Left lung (tissue), 4 donors: ENCODE measurements at regions not wholly inside any gene's neighbourhood (a gene's known extent, or its start where the extent isn't known, plus 50 kb on each side); places are given as distances from the start of the nearest gene placed in this dataset.

Experiments used
- ATAC-seq: fragments of 200-7000 bp; cut with Tn5 transposase; one replicate; pipeline ENCODE4 v1.9.1; 2020; ENCODE audit warnings: moderate library complexity
- DNase-seq, 4 donors: peaks; one replicate each; pipeline ENCODE4 v3.0.0-alpha.2; 2013 to 2020
- H3K27ac ChIP-seq, 2 donors: fragments of 200-600 bp; sonication (generic) in 1 of 2; one replicate each; pipeline versions ENCODE4 v1.5.0 to v1.8.0; 2020 to 2021
- H3K27me3 ChIP-seq, 2 donors: fragments of 200-600 bp; sonication (generic) in 1 of 2; one replicate each; pipeline versions ENCODE4 v1.5.0 to v1.8.0; 2020 to 2021
- H3K36me3 ChIP-seq, 2 donors: fragments of 200-600 bp; sonication (generic) in 1 of 2; one replicate each; pipeline versions ENCODE4 v1.5.0 to v1.8.0; 2020 to 2021
- H3K4me1 ChIP-seq, 2 donors: fragments of 200-600 bp; one replicate each; pipeline ENCODE4 v1.8.0; 2021
- H3K4me3 ChIP-seq, 2 donors: fragments of 200-600 bp; sonication (generic) in 1 of 2; one replicate each; pipeline versions ENCODE4 v1.5.0 to v1.8.0; 2020 to 2021; ENCODE audit warnings: mild to moderate bottlenecking in 1 of 2
- H3K9me3 ChIP-seq, 2 donors: fragments of 200-600 bp; sonication (generic) in 1 of 2; one replicate each; pipeline versions ENCODE4 v1.5.0 to v1.8.0; 2020 to 2021
- intact Hi-C, 2 donors: fragments of 100-400 bp; cut with DNase I; formaldehyde crosslinking; loops; one replicate each; pipeline versions ENCODE4 v1.11.2 to v1.14.2; 2022
- TF ChIP-seq, protein P1 (sequence below), 2 donors: fragments of 200-600 bp; sonication (generic) in 1 of 2; IDR thresholded peaks; one replicate each; pipeline versions ENCODE4 v1.5.0 to v1.8.0; 2021; ENCODE audit warnings: antibody characterized with exemption in 2 of 2
- donor health status: DM: no; HTN: yes; CAD: no.
- donor health status: DM: no; HTN: no; CAD: no.

DNA sequence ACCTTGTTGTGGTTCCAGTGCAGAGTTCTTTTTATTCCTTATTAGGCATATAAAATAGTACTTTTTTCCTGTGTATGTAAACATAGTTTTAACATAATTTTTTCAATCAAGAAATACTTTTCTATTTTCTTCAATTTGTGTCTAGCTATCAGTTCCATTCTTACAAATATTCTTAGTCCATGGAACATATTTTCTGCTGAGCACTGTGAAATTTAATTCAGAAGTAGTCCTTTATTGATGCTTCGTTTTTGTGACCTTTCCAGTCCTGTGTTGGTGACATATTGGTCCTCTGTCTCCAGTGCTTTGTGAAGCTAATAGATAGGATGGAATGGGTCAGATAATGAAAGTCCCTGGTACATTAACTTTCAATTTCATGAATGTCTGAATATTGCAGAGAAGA lies 325.1 kb downstream of the SAMD5 start:
- H3K4me1 ChIP-seq: no peaks in the 10 kb centered on the region
- H3K9me3 ChIP-seq: no peaks in the 10 kb centered on the region
- H3K4me3 ChIP-seq: no peak overlapping the region
- no peak overlapping the region for H3K27ac ChIP-seq
- H3K27me3 ChIP-seq: no peaks in the 10 kb centered on the region
- TF ChIP-seq, protein P1, sequence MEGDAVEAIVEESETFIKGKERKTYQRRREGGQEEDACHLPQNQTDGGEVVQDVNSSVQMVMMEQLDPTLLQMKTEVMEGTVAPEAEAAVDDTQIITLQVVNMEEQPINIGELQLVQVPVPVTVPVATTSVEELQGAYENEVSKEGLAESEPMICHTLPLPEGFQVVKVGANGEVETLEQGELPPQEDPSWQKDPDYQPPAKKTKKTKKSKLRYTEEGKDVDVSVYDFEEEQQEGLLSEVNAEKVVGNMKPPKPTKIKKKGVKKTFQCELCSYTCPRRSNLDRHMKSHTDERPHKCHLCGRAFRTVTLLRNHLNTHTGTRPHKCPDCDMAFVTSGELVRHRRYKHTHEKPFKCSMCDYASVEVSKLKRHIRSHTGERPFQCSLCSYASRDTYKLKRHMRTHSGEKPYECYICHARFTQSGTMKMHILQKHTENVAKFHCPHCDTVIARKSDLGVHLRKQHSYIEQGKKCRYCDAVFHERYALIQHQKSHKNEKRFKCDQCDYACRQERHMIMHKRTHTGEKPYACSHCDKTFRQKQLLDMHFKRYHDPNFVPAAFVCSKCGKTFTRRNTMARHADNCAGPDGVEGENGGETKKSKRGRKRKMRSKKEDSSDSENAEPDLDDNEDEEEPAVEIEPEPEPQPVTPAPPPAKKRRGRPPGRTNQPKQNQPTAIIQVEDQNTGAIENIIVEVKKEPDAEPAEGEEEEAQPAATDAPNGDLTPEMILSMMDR (IDR thresholded peaks at IDR 0.05): no peak
- ATAC-seq: no peak
- no peaks in the 10 kb centered on the region for H3K36me3 ChIP-seq
- intact Hi-C loops: no loop called here
- no peak for DNase-seq

DNA sequence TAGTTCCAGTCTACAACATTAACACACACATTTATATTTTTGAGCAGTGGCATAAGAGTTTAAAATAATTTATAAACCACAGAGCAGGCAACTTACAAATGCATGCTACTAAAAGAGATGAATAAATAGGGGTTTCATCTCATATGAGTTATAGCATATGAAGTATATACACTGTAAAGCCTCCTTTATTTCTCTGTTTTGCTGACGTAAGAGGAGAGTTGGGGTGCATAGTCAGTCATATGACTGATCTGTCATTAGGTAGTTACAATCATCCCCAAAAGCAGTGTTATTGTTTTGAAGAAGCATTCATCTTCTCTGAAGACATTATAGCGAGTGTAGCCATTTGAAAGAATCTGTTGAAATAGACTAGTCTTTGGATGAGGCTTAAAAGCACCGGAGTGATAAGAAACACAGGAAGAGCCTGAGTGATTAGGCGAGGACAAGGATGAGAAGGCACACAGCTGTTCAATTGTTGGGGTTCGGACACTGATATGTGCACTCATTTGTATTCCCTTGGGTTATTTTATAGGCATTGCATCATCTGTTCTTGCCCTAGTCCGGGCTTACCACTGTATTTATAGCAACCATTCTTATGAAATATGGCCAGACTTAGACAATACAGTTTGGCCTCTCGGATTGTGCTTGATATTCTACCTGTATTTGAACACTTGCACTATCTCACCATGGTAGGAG lies 325.7 kb downstream of the SAMD5 start:
- TF ChIP-seq, protein P1 (IDR thresholded peaks at IDR 0.05): no peak
- Histone ChIP-seq H3K27me3 (no peaks in the 10 kb centered on the region), H3K9me3 (no peaks in the 10 kb centered on the region), H3K36me3 (no peaks in the 10 kb centered on the region), H3K4me3 (no peak overlapping the region), H3K4me1 (no peaks in the 10 kb centered on the region), H3K27ac (no peak overlapping the region)
- DNase-seq (no peak), ATAC-seq (no peak)
- intact Hi-C loops: no loop called here

DNA sequence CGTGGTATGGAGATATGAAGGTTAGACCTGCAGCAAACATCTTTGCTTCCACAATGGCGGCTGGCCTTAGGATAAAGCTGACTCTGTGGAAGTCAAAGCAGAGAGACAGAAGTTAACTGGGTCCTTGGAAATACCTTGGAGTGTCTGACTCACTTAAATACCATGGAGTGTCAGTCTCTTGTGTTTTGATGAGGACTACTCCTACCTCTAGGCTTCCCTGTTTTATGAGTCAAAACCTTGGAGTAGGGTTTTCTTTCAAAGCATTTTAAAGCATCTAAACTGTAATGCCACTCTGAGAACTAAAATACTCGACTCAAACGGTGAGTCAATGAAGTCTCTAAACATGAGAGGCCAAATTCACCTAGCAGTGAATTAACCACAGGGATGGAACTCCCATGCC lies 329.1 kb downstream of the SAMD5 start:
- TF ChIP-seq, protein P1 (IDR thresholded peaks at IDR 0.05): no peak
- no peak overlapping the region for H3K4me3 ChIP-seq
- peaks cover 0 to 2% of the 10 kb centered on the region in 2 donors for H3K9me3 ChIP-seq
- ATAC-seq (peak; percentile 56), DNase-seq (no peak)
- no peaks in the 10 kb centered on the region for H3K36me3 ChIP-seq
- H3K27ac ChIP-seq: no peak overlapping the region
- intact Hi-C loops: no loop called here
- H3K4me1 ChIP-seq: no peaks in the 10 kb centered on the region
- no peaks in the 10 kb centered on the region for H3K27me3 ChIP-seq

DNA sequence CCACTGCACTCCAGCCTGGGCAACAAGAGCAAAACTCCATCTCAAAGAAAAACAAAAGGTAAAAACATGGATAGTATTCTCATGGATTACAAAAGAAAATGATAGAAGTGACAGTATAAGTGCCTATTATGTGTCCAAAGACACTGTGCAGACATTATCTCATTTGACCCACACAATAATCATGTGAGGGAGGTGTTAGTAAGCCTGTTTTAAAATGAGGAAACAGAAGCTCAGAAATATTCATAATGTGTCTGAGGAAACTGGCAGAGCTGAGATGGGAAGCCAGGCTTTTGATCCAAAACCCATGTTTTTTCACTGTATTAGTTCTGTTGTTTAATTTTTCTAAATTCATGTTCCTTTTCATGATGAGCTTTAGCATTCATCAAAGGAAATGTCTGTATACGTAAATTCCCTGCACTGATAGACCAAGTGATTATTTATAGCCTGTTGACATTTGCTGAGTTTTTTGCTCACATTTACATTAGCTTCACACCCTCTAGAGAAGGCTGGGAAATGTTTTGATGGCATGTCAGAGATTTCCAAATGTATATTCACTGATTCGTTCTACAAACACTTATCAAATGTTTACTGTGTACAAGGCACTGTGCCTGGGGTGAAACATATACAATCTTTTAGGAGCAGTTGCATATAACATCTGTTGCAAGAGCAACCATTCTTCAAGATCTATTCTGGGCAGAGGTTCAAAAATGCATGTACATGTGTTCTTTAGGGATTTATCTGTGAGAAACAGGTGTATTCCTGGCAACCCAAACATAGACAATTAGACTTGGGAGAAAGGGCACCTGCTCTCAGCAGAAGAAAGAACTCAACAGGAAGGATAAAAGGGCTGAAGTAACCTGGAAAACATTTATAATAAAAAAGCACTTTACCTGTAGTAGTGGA lies 331.5 kb downstream of the SAMD5 start:
- TF ChIP-seq, protein P1 (IDR thresholded peaks at IDR 0.05): no peak
- Histone ChIP-seq H3K27ac (no peak overlapping the region), H3K4me3 (no peak overlapping the region), H3K27me3 (no peaks in the 10 kb centered on the region), H3K4me1 (no peaks in the 10 kb centered on the region), H3K36me3 (no peaks in the 10 kb centered on the region), H3K9me3 (peaks cover 0 to 9% of the 10 kb centered on the region in 2 donors)
- intact Hi-C loops: no loop called here
- DNase-seq: no peak
- no peak for ATAC-seq

DNA sequence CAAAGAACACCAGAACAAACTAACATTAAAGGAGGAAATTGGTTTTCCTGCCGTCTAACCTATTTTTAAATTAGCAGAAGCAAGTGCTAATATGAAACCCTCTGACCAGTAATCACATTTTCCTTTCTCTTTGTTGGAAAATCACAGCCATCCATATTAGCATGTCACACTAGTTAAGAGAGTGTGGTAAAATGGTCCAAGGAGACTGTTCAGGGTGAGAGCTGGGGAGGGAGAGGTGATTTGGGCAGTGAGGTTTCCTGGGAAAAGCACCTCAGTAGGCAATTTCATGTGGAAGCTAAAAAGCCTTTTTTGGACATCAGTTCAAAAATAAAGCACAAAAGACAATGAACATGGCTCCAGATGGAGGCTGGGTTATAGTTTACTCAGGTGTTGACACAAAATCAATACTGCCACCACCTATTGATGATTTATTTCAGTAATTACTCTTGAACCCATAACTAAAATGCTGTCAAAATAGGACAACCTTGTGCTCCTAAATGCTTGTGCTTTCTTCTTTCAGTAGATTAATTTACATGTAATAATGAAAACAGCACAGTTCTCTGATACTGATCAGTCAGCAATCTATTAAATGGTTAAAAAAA lies 333.2 kb downstream of the SAMD5 start:
- no peak for DNase-seq
- TF ChIP-seq, protein P1 (IDR thresholded peaks at IDR 0.05): no peak
- no peaks in the 10 kb centered on the region for H3K27me3 ChIP-seq
- no peak overlapping the region for H3K27ac ChIP-seq
- ATAC-seq: no peak
- peaks cover 0 to 9% of the 10 kb centered on the region in 2 donors for H3K9me3 ChIP-seq
- intact Hi-C loops: no loop called here
- no peaks in the 10 kb centered on the region for H3K4me1 ChIP-seq
- H3K36me3 ChIP-seq: no peaks in the 10 kb centered on the region
- H3K4me3 ChIP-seq: no peak overlapping the region
